Endothelial cell of umbilical vein (primary cell): ENCODE measurements at regions not wholly inside any gene's neighbourhood (a gene's known extent, or its start where the extent isn't known, plus 50 kb on each side); places are given as distances from the start of the nearest gene placed in this dataset.

ENCODE experiments used
- BruUV-seq: library from RNA; stranded (reverse); fragments of 400-500 nt; replicated peaks from 2 replicates; lab custom pipeline; 2021; lab: Mats Ljungman, UMichigan
- CTCF ChIA-PET: fragments of 300-600, 350-600 bp; sonication (Branson Sonifier 250); formaldehyde crosslinking; loops from one replicate; lab custom pipeline; 2021; ENCODE audit warnings: antibody characterized with exemption, inconsistent platforms; lab: Charles Lee
- POLR2A ChIA-PET: fragments of 300-600, 350-600 bp; sonication (Branson Sonifier 250); formaldehyde crosslinking; loops from one replicate; lab custom pipeline; 2021; ENCODE audit warnings: antibody characterized with exemption, inconsistent platforms; lab: Charles Lee
- DNase-seq: peaks from one replicate; pipeline ENCODE4 v3.0.0-alpha.2; 2011; ENCODE audit warnings: low read depth, low spot score
- FAIRE-seq: peaks from 2 replicates; lab custom pipeline; 2011; peaks lifted over from hg19 to GRCh38; lab: Jason Lieb, UNC
- H2AFZ ChIP-seq: 2 replicates; pipeline ENCODE4 v1.6.0; 2012; ENCODE audit warnings: low read depth, low read length, control low read depth, inconsistent platforms
- H3K27ac ChIP-seq: 2 replicates; pipeline ENCODE4 v1.5.1; 2011; ENCODE audit warnings: low read depth, mild to moderate bottlenecking, control low read depth, low read length, moderate library complexity; ENCODE audit not compliant: insufficient read depth
- H3K27me3 ChIP-seq, 2 experiments: 2 replicates each; pipeline versions ENCODE4 v1.6.0 to v1.6.1; 2011; ENCODE audit warnings: low read length in 2 of 2, mixed read lengths in 1 of 2; ENCODE audit not compliant: control insufficient read depth in 2 of 2, insufficient read depth in 2 of 2
- H3K36me3 ChIP-seq, 2 experiments: 2 replicates in 1 of 2; 3 replicates in 1 of 2; pipeline ENCODE4 v1.5.1; 2011; ENCODE audit warnings: low read length in 2 of 2, mild to moderate bottlenecking in 1 of 2, moderate library complexity in 1 of 2; ENCODE audit not compliant: control insufficient read depth in 2 of 2, insufficient read depth in 2 of 2; ENCODE audit errors: extremely low read depth in 1 of 2
- H3K4me1 ChIP-seq: 3 replicates; pipeline ENCODE4 v1.5.1; 2011; ENCODE audit warnings: mild to moderate bottlenecking, low read length; ENCODE audit not compliant: control insufficient read depth, insufficient read depth; ENCODE audit errors: extremely low read depth
- H3K4me2 ChIP-seq: 2 replicates; pipeline ENCODE4 v1.6.1; 2011; ENCODE audit warnings: low read length, control low read depth, mixed read lengths; ENCODE audit not compliant: insufficient read depth
- H3K4me3 ChIP-seq, 3 experiments: fragments of 200-600 bp in 1 of 3; sonication (generic), shearing (Covaris generic) in 1 of 3; replicated peaks in 1 of 3; 2 replicates each; pipeline ENCODE4 v1.5.1; 2011 to 2016; ENCODE audit warnings: control low read depth in 3 of 3, low read length in 3 of 3, mild to moderate bottlenecking in 2 of 3, inconsistent platforms in 1 of 3, low read depth in 1 of 3, moderate library complexity in 1 of 3; ENCODE audit not compliant: insufficient read depth in 1 of 3
- H3K79me2 ChIP-seq: 2 replicates; pipeline ENCODE4 v1.6.0; 2012; ENCODE audit warnings: low read length, inconsistent platforms; ENCODE audit not compliant: control insufficient read depth, insufficient read depth
- H3K9ac ChIP-seq: replicated peaks from 2 replicates; pipeline ENCODE3; 2011; ENCODE audit warnings: low read length, control low read depth; ENCODE audit not compliant: insufficient read depth; ENCODE audit errors: extremely low read depth
- H3K9me1 ChIP-seq: replicated peaks from 3 replicates; pipeline ENCODE4 v1.6.0; 2011; ENCODE audit warnings: mild to moderate bottlenecking, low read length; ENCODE audit not compliant: control insufficient read depth, insufficient read depth; ENCODE audit errors: extremely low read depth
- H3K9me3 ChIP-seq: replicated peaks from 2 replicates; pipeline ENCODE4 v1.5.1; 2012; ENCODE audit warnings: low read length, inconsistent platforms; ENCODE audit not compliant: control insufficient read depth, insufficient read depth
- H4K20me1 ChIP-seq: replicated peaks from 2 replicates; pipeline ENCODE3; 2011; ENCODE audit warnings: mild to moderate bottlenecking, low read length; ENCODE audit not compliant: control insufficient read depth, insufficient read depth; ENCODE audit errors: extremely low read depth
- EZH2 ChIP-seq: IDR thresholded peaks from 2 replicates; pipeline ENCODE4 v1.6.1; 2012; ENCODE audit warnings: borderline replicate concordance, low read depth, mild to moderate bottlenecking, moderate library complexity, low read length, inconsistent platforms; ENCODE audit not compliant: severe bottlenecking
- FOS ChIP-seq: IDR thresholded peaks from 2 replicates; pipeline ENCODE4 v1.6.1; 2011; ENCODE audit warnings: mild to moderate bottlenecking, low read length, moderate library complexity, borderline replicate concordance; ENCODE audit not compliant: insufficient read depth
- GATA2 ChIP-seq: IDR thresholded peaks from 2 replicates; pipeline ENCODE4 v1.7.0; 2011; ENCODE audit warnings: low read depth, mild to moderate bottlenecking, moderate library complexity, mixed read lengths, low read length; ENCODE audit not compliant: insufficient read length, insufficient read depth
- POLR2AphosphoS5 ChIP-seq: IDR thresholded peaks from 2 replicates; pipeline ENCODE4 v1.6.1; 2012; ENCODE audit warnings: low read depth, mild to moderate bottlenecking, control low read depth, low read length, moderate library complexity; ENCODE audit not compliant: insufficient read depth
- dilution Hi-C: fragments of 300-500 bp; cut with MboI; formaldehyde crosslinking; loops from one replicate; pipeline ENCODE4 v1.15.0; 2019; ENCODE audit warnings: low sequenced_read_pairs; ENCODE audit not compliant: extremely low pct_ligation_motif_present
- intact Hi-C: fragments of 100-400 bp; cut with micrococcal nuclease; formaldehyde crosslinking; loops from one replicate; pipeline ENCODE4 v1.10.0; 2022
- TF ChIP-seq, protein P1 (sequence below), 2 donors: IDR thresholded peaks; 1 replicate in 1 of 2; 2 replicates in 1 of 2; pipeline ENCODE4 v1.5.1; 2011; ENCODE audit warnings: low read length in 2 of 2, mild to moderate bottlenecking in 2 of 2, moderate library complexity in 2 of 2, control low read depth in 1 of 2, inconsistent platforms in 1 of 2, low read depth in 1 of 2; ENCODE audit not compliant: insufficient read depth in 1 of 2; ENCODE audit errors: extremely low read depth in 1 of 2
- TF ChIP-seq, protein P2 (sequence below): IDR thresholded peaks from 2 replicates; pipeline ENCODE4 v1.6.1; 2011; ENCODE audit not compliant: insufficient read depth, insufficient read length

DNA sequence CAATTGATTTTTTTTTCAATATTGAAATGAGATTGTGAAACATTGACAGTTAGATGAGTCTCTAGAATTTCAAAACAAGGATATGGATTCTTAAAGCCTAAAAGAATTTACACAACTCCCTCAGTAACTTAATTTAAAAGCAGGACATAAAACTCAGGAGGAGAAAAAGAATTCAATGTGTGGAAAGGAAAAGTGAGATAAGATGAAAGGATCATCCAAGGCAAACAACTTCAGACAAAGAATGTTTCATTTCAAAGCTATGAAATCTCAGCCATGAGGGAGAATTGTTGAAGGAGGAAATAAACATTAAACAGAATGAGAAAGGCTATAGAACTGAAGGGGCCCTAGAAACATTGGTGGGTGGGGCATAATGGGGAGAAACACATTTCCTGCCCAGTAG, 191.7 kb upstream of the NOX3 start:
- TF ChIP-seq, protein P1, sequence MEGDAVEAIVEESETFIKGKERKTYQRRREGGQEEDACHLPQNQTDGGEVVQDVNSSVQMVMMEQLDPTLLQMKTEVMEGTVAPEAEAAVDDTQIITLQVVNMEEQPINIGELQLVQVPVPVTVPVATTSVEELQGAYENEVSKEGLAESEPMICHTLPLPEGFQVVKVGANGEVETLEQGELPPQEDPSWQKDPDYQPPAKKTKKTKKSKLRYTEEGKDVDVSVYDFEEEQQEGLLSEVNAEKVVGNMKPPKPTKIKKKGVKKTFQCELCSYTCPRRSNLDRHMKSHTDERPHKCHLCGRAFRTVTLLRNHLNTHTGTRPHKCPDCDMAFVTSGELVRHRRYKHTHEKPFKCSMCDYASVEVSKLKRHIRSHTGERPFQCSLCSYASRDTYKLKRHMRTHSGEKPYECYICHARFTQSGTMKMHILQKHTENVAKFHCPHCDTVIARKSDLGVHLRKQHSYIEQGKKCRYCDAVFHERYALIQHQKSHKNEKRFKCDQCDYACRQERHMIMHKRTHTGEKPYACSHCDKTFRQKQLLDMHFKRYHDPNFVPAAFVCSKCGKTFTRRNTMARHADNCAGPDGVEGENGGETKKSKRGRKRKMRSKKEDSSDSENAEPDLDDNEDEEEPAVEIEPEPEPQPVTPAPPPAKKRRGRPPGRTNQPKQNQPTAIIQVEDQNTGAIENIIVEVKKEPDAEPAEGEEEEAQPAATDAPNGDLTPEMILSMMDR (IDR thresholded peaks at IDR 0.05; ENCODE audit: extremely low read depth in 1 of 2, insufficient read depth in 1 of 2, low read depth in 1 of 2, low read length in 2 of 2) = no peak
- no peak for TF ChIP-seq EZH2
- no peak for TF ChIP-seq POLR2AphosphoS5
- TF ChIP-seq FOS = no peak
- TF ChIP-seq, protein P2, sequence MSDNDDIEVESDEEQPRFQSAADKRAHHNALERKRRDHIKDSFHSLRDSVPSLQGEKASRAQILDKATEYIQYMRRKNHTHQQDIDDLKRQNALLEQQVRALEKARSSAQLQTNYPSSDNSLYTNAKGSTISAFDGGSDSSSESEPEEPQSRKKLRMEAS = no peak
- TF ChIP-seq GATA2 = no peak
- no TSS peak for BruUV-seq
- peaks cover 13% of the 10 kb centered on the region for H3K4me1 ChIP-seq
- intact Hi-C loops (no loop called here), dilution Hi-C loops (no loop called here)
- no peaks in the 10 kb centered on the region for H4K20me1 ChIP-seq
- H3K4me3 ChIP-seq = no peak overlapping the region
- POLR2A ChIA-PET = no interaction called here
- H3K9me1 ChIP-seq = no peaks in the 10 kb centered on the region
- DNase-seq = no peak
- no peak for FAIRE-seq
- no peaks in the 10 kb centered on the region for H3K79me2 ChIP-seq
- no peaks in the 10 kb centered on the region for H3K36me3 ChIP-seq
- H3K27me3 ChIP-seq = no peaks in the 10 kb centered on the region
- H3K9me3 ChIP-seq = no peaks in the 10 kb centered on the region
- no peak overlapping the region for H3K9ac ChIP-seq
- CTCF ChIA-PET = no interaction called here
- no peak overlapping the region for H3K4me2 ChIP-seq
- H2AFZ ChIP-seq = peak overlapping the region; percentile 66
- H3K27ac ChIP-seq = no peak overlapping the region
